Tibial artery (tissue), 4 donors: ENCODE measurements at regions not wholly inside any gene's neighbourhood (a gene's known extent, or its start where the extent isn't known, plus 50 kb on each side); places are given as distances from the start of the nearest gene placed in this dataset.
A peak's percentile ranks its signal among the peaks of the same experiment; 100 is the strongest.

ENCODE experiments used
- DNase-seq, 2 donors: peaks; one replicate each; pipeline ENCODE4 v3.0.0-alpha.2; 2019
- H3K27ac ChIP-seq, 2 donors: fragments of 200-600 bp; sonication (generic) in 1 of 2; 1 replicate in 1 of 2; 2 replicates in 1 of 2; pipeline ENCODE4 v1.5.1; 2018 to 2019; ENCODE audit warnings: mild to moderate bottlenecking in 1 of 2
- H3K27me3 ChIP-seq, 2 donors: fragments of 200-600 bp; sonication (generic) in 1 of 2; one replicate each; pipeline versions ENCODE4 v1.5.1 to v1.6.0; 2016 to 2019
- H3K36me3 ChIP-seq, 3 donors: fragments of 200-600 bp; sonication (generic) in 2 of 3; one replicate each; pipeline ENCODE4 v1.5.1; 2016 to 2019; ENCODE audit warnings: mild to moderate bottlenecking in 2 of 3
- H3K4me1 ChIP-seq, 4 donors: fragments of 200-600 bp; sonication (generic) in 2 of 4; 1 replicate in 3 of 4; 2 replicates in 1 of 4; pipeline ENCODE4 v1.5.1; 2016 to 2019
- H3K4me3 ChIP-seq, 2 donors: fragments of 200-600 bp; sonication (generic) in 1 of 2; 1 replicate in 1 of 2; 2 replicates in 1 of 2; pipeline ENCODE4 v1.5.1; 2018 to 2019; ENCODE audit warnings: mild to moderate bottlenecking in 2 of 2
- H3K9me3 ChIP-seq, 3 donors: fragments of 200-600 bp; sonication (generic) in 1 of 3; one replicate each; pipeline ENCODE4 v1.5.1; 2016 to 2019
- CTCF ChIP-seq, 2 experiments: fragments of 200-600 bp in 1 of 2; fragments of 450-650 bp in 1 of 2; IDR thresholded peaks; one replicate each; pipeline ENCODE4 v1.5.1; 2017 to 2019; ENCODE audit warnings: antibody characterized with exemption in 2 of 2, mild to moderate bottlenecking in 1 of 2, moderate library complexity in 1 of 2
- intact Hi-C: fragments of 100-400 bp; cut with DNase I; formaldehyde crosslinking; loops from one replicate; pipeline ENCODE4 v1.15.0; 2023; ENCODE audit warnings: low total_unique reads

DNA sequence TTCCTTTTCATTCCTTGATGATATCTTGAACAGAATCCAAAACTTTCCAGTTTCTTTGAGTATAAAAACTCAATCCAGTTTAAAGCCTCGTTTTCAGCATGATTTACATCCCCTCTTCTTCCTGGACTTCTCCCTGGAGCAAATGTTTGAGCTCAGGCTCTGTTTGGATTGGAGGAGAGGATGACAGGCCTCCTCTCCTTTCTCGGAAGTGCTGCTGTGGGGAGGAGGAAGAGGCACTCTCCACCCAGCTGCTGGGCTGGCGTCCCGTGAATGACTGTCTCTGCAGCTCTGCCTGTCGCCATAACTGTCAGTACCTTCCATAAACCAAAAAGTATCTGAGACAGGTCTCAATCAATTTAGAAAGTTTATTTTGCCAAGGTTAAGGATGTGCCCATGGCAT, 238.2 kb upstream of the AGAP1 start:
- no peaks in the 10 kb centered on the region for H3K9me3 ChIP-seq
- intact Hi-C loops = no loop called here
- no peak for TF ChIP-seq CTCF (IDR thresholded peaks at IDR 0.05)

DNA sequence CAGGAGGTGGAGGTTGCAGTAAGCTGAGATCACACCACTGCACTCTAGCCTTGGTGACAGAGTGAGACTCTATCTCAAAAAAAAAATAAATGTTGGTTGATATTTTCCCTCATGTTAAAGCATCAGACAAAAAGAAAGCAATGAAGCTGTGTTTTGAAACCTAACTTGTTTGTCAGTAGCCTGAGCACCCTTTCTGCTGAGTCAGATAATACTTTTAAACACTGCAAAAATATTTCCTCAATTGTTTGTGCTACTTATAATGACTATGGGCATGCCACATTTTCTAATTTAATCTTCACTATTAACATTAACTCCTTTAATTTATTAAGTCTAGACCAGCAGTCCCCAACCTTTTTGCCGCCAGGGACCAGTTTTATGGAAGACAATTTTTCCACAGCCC, 236.3 kb upstream of the AGAP1 start:
- no peak for DNase-seq
- H3K36me3 ChIP-seq = no peaks in the 10 kb centered on the region
- H3K4me1 ChIP-seq = no peaks in the 10 kb centered on the region
- intact Hi-C loops = no loop called here
- H3K9me3 ChIP-seq = no peaks in the 10 kb centered on the region
- no peak for TF ChIP-seq CTCF (IDR thresholded peaks at IDR 0.05)
- no peaks in the 10 kb centered on the region for H3K27me3 ChIP-seq
- H3K4me3 ChIP-seq = no peak overlapping the region
- no peak overlapping the region for H3K27ac ChIP-seq

More for the DNA sequence above, 238.2 kb upstream of the AGAP1 start:
- H3K36me3 ChIP-seq = no peaks in the 10 kb centered on the region
- H3K27ac ChIP-seq = no peak overlapping the region
- H3K4me3 ChIP-seq = no peak overlapping the region
- no peaks in the 10 kb centered on the region for H3K4me1 ChIP-seq
- no peak for DNase-seq
- no peaks in the 10 kb centered on the region for H3K27me3 ChIP-seq

DNA sequence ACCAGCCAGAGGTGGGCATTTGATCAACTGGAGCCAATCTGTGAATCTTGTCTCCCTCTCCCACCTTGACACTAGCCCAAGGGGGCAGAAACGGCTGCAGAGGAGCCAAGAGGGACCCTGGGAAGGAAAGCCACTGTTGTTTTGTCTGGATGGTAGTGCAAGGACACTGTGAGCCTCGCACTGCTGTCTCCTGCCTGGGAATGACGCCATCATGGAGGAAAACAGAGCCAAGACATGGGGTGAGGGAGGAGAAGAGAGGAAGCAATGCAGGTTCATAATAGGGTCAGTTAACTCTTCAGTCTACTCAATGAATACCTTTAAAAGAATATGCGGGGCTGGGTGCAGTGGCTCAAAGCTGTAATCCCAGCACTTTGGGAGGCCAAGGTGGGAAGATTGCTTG, 231.1 kb upstream of the AGAP1 start:
- no peak for TF ChIP-seq CTCF (IDR thresholded peaks at IDR 0.05)
- Histone ChIP-seq H3K36me3 (no peaks in the 10 kb centered on the region), H3K4me1 (peaks cover 0 to 4% (median 0%) of the 10 kb centered on the region in 4 donors), H3K27ac (no peak overlapping the region), H3K27me3 (peaks cover 0 to 8% of the 10 kb centered on the region in 2 donors), H3K4me3 (no peak overlapping the region), H3K9me3 (no peaks in the 10 kb centered on the region)
- DNase-seq = no peak
- intact Hi-C loops = no loop called here

DNA sequence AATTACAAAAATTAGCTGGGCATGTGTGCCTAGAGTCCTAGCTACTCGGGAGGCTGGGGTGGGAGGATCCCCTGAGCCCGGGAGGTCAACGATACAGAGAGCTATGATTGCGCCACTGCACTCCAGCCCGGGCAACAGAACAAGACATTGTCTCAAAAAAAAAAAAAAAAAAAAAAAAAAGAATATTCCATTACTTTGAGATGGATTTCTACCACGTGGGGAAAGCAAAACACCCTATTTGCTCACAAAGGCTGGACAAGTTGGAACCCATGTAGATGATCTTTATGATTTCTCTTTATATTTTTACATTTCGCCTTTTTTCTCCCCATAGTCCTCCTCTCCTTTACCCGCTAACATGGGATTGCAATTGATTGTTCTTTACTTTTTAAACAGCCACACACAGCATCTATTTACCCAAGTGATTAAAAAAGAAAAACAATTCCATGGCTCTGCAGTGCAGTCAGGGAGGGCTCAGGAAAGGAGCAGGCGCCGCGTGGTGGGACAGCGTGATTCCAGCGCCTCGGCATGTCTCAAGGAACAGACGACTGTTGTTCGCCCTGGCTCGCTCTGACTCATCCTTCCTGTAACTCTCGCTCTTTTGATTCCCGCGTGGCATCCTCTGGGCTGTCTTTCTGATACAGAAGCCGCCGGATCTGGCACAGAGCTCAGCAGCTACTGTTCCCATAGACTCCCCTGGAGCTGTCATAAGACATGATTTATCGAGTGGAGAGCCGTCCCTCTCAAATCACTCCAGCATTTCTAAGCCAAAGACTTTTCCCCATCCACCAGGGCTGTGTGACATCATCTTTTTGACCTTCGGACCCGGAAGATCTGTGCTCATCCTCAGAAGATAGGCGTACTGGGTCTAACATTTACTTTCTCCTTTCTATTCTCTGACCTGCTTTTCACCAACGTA, 230.4 kb upstream of the AGAP1 start:
- H3K27ac ChIP-seq = no peak overlapping the region
- TF ChIP-seq CTCF (IDR thresholded peaks at IDR 0.05) = no peak
- H3K4me3 ChIP-seq = no peak overlapping the region
- peaks cover 0 to 8% of the 10 kb centered on the region in 2 donors for H3K27me3 ChIP-seq
- DNase-seq = peak; percentile 76 to 78
- H3K4me1 ChIP-seq = peaks cover 0 to 4% (median under 1%) of the 10 kb centered on the region in 4 donors
- intact Hi-C loops = no loop called here
- no peaks in the 10 kb centered on the region for H3K9me3 ChIP-seq
- H3K36me3 ChIP-seq = no peaks in the 10 kb centered on the region

DNA sequence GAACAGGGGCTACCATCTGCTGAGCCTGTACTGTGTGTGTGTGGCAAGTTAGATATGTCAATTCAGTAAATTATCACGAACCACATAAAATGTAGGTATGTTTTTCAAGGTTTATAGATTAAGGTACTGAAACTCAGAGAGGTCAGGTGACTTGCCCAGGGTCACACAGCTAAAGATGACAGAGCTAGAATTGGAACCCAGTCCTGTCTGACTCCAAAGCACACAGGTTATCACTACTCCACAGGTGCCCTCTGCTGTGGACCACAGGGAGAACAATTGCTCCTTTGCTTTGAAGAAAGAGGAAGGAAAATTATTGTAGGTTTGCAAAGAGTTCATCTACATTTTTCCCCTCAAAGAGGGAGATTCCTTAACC, 229.7 kb upstream of the AGAP1 start:
- Histone ChIP-seq H3K36me3 (no peaks in the 10 kb centered on the region), H3K4me3 (no peak overlapping the region), H3K9me3 (no peaks in the 10 kb centered on the region), H3K27me3 (peaks cover 0 to 8% of the 10 kb centered on the region in 2 donors), H3K27ac (no peak overlapping the region), H3K4me1 (peaks cover 0 to 4% (median 2%) of the 10 kb centered on the region in 4 donors)
- no peak for DNase-seq
- TF ChIP-seq CTCF (IDR thresholded peaks at IDR 0.05) = no peak
- intact Hi-C loops = no loop called here
